MCF 10A (cell line): ENCODE measurements at regions not wholly inside any gene's neighbourhood (a gene's known extent, or its start where the extent isn't known, plus 50 kb on each side); places are given as distances from the start of the nearest gene placed in this dataset.

Experiments used
- BruUV-seq: library from RNA; stranded (reverse); fragments of 400-500 nt; replicated peaks from 2 replicates; lab custom pipeline; 2021; lab: Mats Ljungman, UMichigan
- CTCF ChIA-PET: fragments of 300-600 bp; sonication (Branson Sonifier 250); formaldehyde crosslinking; extraction: SDS; loops from one replicate; lab custom pipeline; 2021; ENCODE audit warnings: antibody characterized with exemption, inconsistent platforms; lab: Yijun Ruan, JAX
- POLR2A ChIA-PET: fragments of 300-600, 350-650 bp; sonication (Branson Sonifier 250); formaldehyde crosslinking; extraction: SDS; loops from one replicate; lab custom pipeline; 2020; ENCODE audit warnings: antibody characterized with exemption, inconsistent platforms; lab: Yijun Ruan, JAX
- DNase-seq: peaks from one replicate; pipeline ENCODE4 v3.0.0-alpha.2; 2018; ENCODE audit not compliant: unreplicated experiment
- H3K27ac Mint-ChIP-seq: one replicate; pipeline ENCODE4 v1.8.0; 2022; ENCODE audit warnings: mild to moderate bottlenecking, low read depth, mixed read lengths; ENCODE audit not compliant: unreplicated experiment
- H3K27me3 Mint-ChIP-seq: one replicate; pipeline ENCODE4 v1.8.0; 2022; ENCODE audit warnings: mixed read lengths; ENCODE audit not compliant: insufficient read depth, unreplicated experiment
- H3K36me3 Mint-ChIP-seq: one replicate; pipeline ENCODE4 v1.8.0; 2022; ENCODE audit warnings: mild to moderate bottlenecking, moderate library complexity, mixed read lengths; ENCODE audit not compliant: insufficient read depth, unreplicated experiment
- H3K4me1 Mint-ChIP-seq: one replicate; pipeline ENCODE4 v1.8.0; 2022; ENCODE audit warnings: mixed read lengths; ENCODE audit not compliant: insufficient read depth, unreplicated experiment
- H3K4me3 Mint-ChIP-seq: one replicate; pipeline ENCODE4 v1.8.0; 2022; ENCODE audit warnings: mild to moderate bottlenecking, moderate library complexity, mixed read lengths; ENCODE audit not compliant: unreplicated experiment
- H3K9me3 Mint-ChIP-seq: one replicate; pipeline ENCODE4 v1.8.0; 2022; ENCODE audit warnings: mixed read lengths; ENCODE audit not compliant: unreplicated experiment
- CTCF ChIP-seq: fragments of 200-600 bp; IDR thresholded peaks from one replicate; pipeline ENCODE4 v1.8.0; 2022; ENCODE audit warnings: antibody characterized with exemption, mild to moderate bottlenecking; ENCODE audit not compliant: unreplicated experiment
- intact Hi-C: fragments of 100-400 bp; cut with micrococcal nuclease; formaldehyde crosslinking; loops from 2 replicates; pipeline ENCODE4 v1.14.1; 2022

GRCh38 chr10:35768011-35768410, 125.9 kb upstream of the FZD8 start:
- no peaks in the 10 kb centered on the region for H3K36me3 Mint-ChIP-seq
- ChIA-PET CTCF (interaction anchor here (0.8 to 1.4 kb wide), 2 partner anchors 12 to 217 kb away, joined by 3 to 5 read pairs; no protein-coding TSS in a partner anchor), POLR2A (interaction anchor here (0.6 kb wide), 1 partner anchor 950 kb away, joined by 3 read pairs; no protein-coding TSS in a partner anchor)
- no peak for TF ChIP-seq CTCF
- no peaks in the 10 kb centered on the region for H3K4me1 Mint-ChIP-seq
- no peaks in the 10 kb centered on the region for H3K9me3 Mint-ChIP-seq
- H3K4me3 Mint-ChIP-seq: no peak overlapping the region
- intact Hi-C loops: no loop called here
- H3K27ac Mint-ChIP-seq: no peak overlapping the region
- H3K27me3 Mint-ChIP-seq: no peaks in the 10 kb centered on the region
- BruUV-seq: no TSS peak
- no peak for DNase-seq

GRCh38 chr10:35765996-35766395, 123.9 kb upstream of the FZD8 start:
- DNase-seq: no peak
- H3K4me1 Mint-ChIP-seq: no peaks in the 10 kb centered on the region
- no peaks in the 10 kb centered on the region for H3K27me3 Mint-ChIP-seq
- ChIA-PET POLR2A (interaction anchor here (0.9 kb wide), 1 partner anchor 13 kb away, joined by 3 read pairs; no protein-coding TSS in a partner anchor), CTCF (no interaction called here)
- no TSS peak for BruUV-seq
- no peaks in the 10 kb centered on the region for H3K9me3 Mint-ChIP-seq
- no peak for TF ChIP-seq CTCF
- H3K36me3 Mint-ChIP-seq: no peaks in the 10 kb centered on the region
- H3K27ac Mint-ChIP-seq: no peak overlapping the region
- intact Hi-C loops: no loop called here
- no peak overlapping the region for H3K4me3 Mint-ChIP-seq

GRCh38 chr10:35765066-35765527, 123.0 kb upstream of the FZD8 start:
- TF ChIP-seq CTCF: no peak
- intact Hi-C loops: no loop called here
- H3K4me3 Mint-ChIP-seq: no peak overlapping the region
- H3K4me1 Mint-ChIP-seq: no peaks in the 10 kb centered on the region
- no peak for DNase-seq
- H3K27ac Mint-ChIP-seq: no peak overlapping the region
- H3K36me3 Mint-ChIP-seq: no peaks in the 10 kb centered on the region
- CTCF ChIA-PET: interaction anchor here (0.6 kb wide), 1 partner anchor 114 kb away, joined by 4 read pairs; no protein-coding TSS in a partner anchor
- no peaks in the 10 kb centered on the region for H3K27me3 Mint-ChIP-seq
- POLR2A ChIA-PET: no interaction called here
- no TSS peak for BruUV-seq
- no peaks in the 10 kb centered on the region for H3K9me3 Mint-ChIP-seq

- no TSS peak for BruUV-seq
Observed at GRCh38 chr10:35762311-35763030, 120.4 kb upstream of the FZD8 start.

More at GRCh38 chr10:35762311-35763030, 120.4 kb upstream of the FZD8 start:
- no peak for TF ChIP-seq CTCF
- intact Hi-C loops: no loop called here
- no peaks in the 10 kb centered on the region for H3K4me1 Mint-ChIP-seq
- no peak for DNase-seq
- POLR2A ChIA-PET: no interaction called here
- H3K27ac Mint-ChIP-seq: no peak overlapping the region
- peaks cover 10% of the 10 kb centered on the region for H3K9me3 Mint-ChIP-seq
- no peaks in the 10 kb centered on the region for H3K27me3 Mint-ChIP-seq
- no peaks in the 10 kb centered on the region for H3K36me3 Mint-ChIP-seq
- CTCF ChIA-PET: interaction anchor here (0.7 kb wide), 1 partner anchor 485 kb away, joined by 3 read pairs; no protein-coding TSS in a partner anchor
- H3K4me3 Mint-ChIP-seq: no peak overlapping the region
